MM.1S (cell line): ENCODE measurements at regions not wholly inside any gene's neighbourhood (a gene's known extent, or its start where the extent isn't known, plus 50 kb on each side); places are given as distances from the start of the nearest gene placed in this dataset.
A peak's percentile ranks its signal among the peaks of the same experiment; 100 is the strongest.

ENCODE experiments used
- DNase-seq: peaks from one replicate; pipeline ENCODE4 v3.0.0-alpha.2; 2015
- H2AFZ ChIP-seq: fragments of 300-600 bp; sonication (generic); 2 replicates; pipeline ENCODE4 v1.6.0; 2016; ENCODE audit warnings: antibody characterized with exemption, low read length
- H3F3A ChIP-seq: fragments of 300-600 bp; sonication (generic); 2 replicates; pipeline ENCODE4 v1.6.1; 2016; ENCODE audit warnings: mild to moderate bottlenecking, antibody characterized with exemption, low read length, moderate library complexity, mixed read lengths; ENCODE audit not compliant: insufficient read depth
- H3K27ac ChIP-seq: fragments of 300-600 bp; sonication (generic); 2 replicates; pipeline ENCODE4 v1.5.1; 2016; ENCODE audit warnings: mild to moderate bottlenecking, low read length
- H3K27me3 ChIP-seq: fragments of 300-600 bp; sonication (generic); replicated peaks from 2 replicates; pipeline ENCODE4 v1.6.0; 2016; ENCODE audit warnings: low read length; ENCODE audit not compliant: insufficient read depth
- H3K36me3 ChIP-seq: fragments of 300-600 bp; sonication (generic); replicated peaks from 2 replicates; pipeline ENCODE4 v1.6.1; 2016; ENCODE audit warnings: mild to moderate bottlenecking, low read length, mixed read lengths; ENCODE audit not compliant: insufficient read depth
- H3K4me1 ChIP-seq: fragments of 300-600 bp; sonication (generic); 2 replicates; pipeline ENCODE4 v1.6.1; 2016; ENCODE audit warnings: low read length, mixed read lengths
- H3K4me2 ChIP-seq: fragments of 300-600 bp; sonication (generic); 2 replicates; pipeline ENCODE4 v1.6.0; 2016; ENCODE audit warnings: low read depth, low read length
- H3K4me3 ChIP-seq: fragments of 300-600 bp; sonication (generic); 2 replicates; pipeline ENCODE4 v1.5.1; 2016; ENCODE audit warnings: low read length, mixed read lengths
- H3K79me2 ChIP-seq: fragments of 300-600 bp; sonication (generic); 2 replicates; pipeline ENCODE4 v1.6.1; 2016; ENCODE audit warnings: mixed run types, low read length, mixed read lengths
- H3K9ac ChIP-seq: fragments of 300-600 bp; sonication (generic); 2 replicates; pipeline ENCODE4 v1.6.1; 2016; ENCODE audit warnings: low read length, mixed read lengths
- H3K9me2 ChIP-seq: fragments of 300-600 bp; sonication (generic); replicated peaks from 2 replicates; pipeline ENCODE4 v1.6.1; 2016; ENCODE audit warnings: mild to moderate bottlenecking, low read length, mixed read lengths; ENCODE audit not compliant: insufficient read depth
- H3K9me3 ChIP-seq: fragments of 300-600 bp; sonication (generic); replicated peaks from 2 replicates; pipeline ENCODE4 v1.6.1; 2016; ENCODE audit warnings: mild to moderate bottlenecking, low read length, mixed read lengths; ENCODE audit not compliant: insufficient read depth
- H4K20me1 ChIP-seq: fragments of 300-600 bp; sonication (generic); 2 replicates; pipeline ENCODE4 v1.6.1; 2016; ENCODE audit warnings: mild to moderate bottlenecking, low read length, moderate library complexity, mixed read lengths; ENCODE audit not compliant: insufficient read depth
- EZH2 ChIP-seq: fragments of 300-600 bp; sonication (generic); optimal IDR thresholded peaks from 2 replicates; pipeline ENCODE3; 2017; ENCODE audit warnings: low read depth, mild to moderate bottlenecking, antibody characterized with exemption, low read length, mixed read lengths
- EZH2phosphoT487 ChIP-seq: fragments of 300-600 bp; sonication (generic); IDR thresholded peaks from 2 replicates; pipeline ENCODE4 v1.6.1; 2018; ENCODE audit warnings: antibody characterized with exemption, low read length
- TF ChIP-seq, protein P1 (sequence below): fragments of 300-600 bp; sonication (generic); IDR thresholded peaks from 2 replicates; pipeline ENCODE4 v1.5.1; 2016; ENCODE audit warnings: antibody characterized with exemption, low read length, mixed read lengths

DNA sequence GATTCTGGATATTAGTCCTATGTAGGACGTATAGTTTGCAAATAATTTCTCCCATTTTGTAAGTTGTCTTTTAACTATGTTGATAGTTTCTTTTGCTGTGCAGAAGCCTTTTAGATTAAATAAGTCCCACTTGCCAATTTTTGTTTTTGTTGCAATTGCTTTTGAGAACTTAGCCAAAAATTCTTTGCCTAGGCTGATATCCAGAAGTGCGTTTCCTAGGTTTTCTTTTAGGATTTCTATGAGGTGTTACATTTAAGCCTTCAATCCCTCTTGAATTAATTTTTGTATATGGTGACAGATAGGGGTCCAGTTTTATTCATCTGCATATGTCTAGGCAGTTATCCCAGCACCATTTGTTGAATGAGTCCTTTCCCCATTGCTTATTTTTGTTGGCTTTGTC, 264.4 kb upstream of the OR4E1 start:
- H2AFZ ChIP-seq = no peak overlapping the region
- no peak overlapping the region for H3K4me3 ChIP-seq
- TF ChIP-seq EZH2phosphoT487 (no peak), EZH2 (no peak)
- TF ChIP-seq, protein P1, sequence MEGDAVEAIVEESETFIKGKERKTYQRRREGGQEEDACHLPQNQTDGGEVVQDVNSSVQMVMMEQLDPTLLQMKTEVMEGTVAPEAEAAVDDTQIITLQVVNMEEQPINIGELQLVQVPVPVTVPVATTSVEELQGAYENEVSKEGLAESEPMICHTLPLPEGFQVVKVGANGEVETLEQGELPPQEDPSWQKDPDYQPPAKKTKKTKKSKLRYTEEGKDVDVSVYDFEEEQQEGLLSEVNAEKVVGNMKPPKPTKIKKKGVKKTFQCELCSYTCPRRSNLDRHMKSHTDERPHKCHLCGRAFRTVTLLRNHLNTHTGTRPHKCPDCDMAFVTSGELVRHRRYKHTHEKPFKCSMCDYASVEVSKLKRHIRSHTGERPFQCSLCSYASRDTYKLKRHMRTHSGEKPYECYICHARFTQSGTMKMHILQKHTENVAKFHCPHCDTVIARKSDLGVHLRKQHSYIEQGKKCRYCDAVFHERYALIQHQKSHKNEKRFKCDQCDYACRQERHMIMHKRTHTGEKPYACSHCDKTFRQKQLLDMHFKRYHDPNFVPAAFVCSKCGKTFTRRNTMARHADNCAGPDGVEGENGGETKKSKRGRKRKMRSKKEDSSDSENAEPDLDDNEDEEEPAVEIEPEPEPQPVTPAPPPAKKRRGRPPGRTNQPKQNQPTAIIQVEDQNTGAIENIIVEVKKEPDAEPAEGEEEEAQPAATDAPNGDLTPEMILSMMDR = no peak
- no peaks in the 10 kb centered on the region for H3K9me3 ChIP-seq
- no peak overlapping the region for H3K9ac ChIP-seq
- no peaks in the 10 kb centered on the region for H3K36me3 ChIP-seq
- DNase-seq = no peak
- no peak overlapping the region for H3K4me2 ChIP-seq
- H3K79me2 ChIP-seq = no peaks in the 10 kb centered on the region
- H3K27ac ChIP-seq = no peak overlapping the region
- H3K9me2 ChIP-seq = no peaks in the 10 kb centered on the region
- H3F3A ChIP-seq = no peaks in the 10 kb centered on the region
- no peaks in the 10 kb centered on the region for H3K4me1 ChIP-seq
- H4K20me1 ChIP-seq = no peaks in the 10 kb centered on the region
- no peaks in the 10 kb centered on the region for H3K27me3 ChIP-seq

DNA sequence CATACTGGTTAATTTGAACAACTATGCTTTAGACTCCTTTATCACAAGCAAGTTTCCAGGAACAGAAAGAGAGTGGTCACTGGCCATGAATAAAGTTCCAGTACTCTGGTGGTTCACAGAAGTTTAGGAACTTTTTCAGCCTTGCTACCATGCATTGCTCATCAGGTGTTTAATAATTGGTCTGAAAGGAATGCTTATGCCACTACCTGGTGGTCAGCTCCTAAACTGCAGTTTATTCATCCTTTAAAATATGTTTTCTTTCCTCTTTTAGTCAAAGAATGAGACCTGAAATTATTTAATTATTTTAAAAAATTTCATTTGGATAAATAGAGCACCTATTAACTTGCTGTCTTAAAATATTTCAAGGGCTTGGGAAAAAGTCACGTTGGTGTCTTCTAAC, 260.1 kb upstream of the OR4E1 start:
- no peaks in the 10 kb centered on the region for H3K9me3 ChIP-seq
- H3K36me3 ChIP-seq = no peaks in the 10 kb centered on the region
- H3K27me3 ChIP-seq = no peaks in the 10 kb centered on the region
- H3K4me2 ChIP-seq = no peak overlapping the region
- no peak overlapping the region for H2AFZ ChIP-seq
- no peaks in the 10 kb centered on the region for H3K4me1 ChIP-seq
- H3K4me3 ChIP-seq = no peak overlapping the region
- no peak overlapping the region for H3K9ac ChIP-seq
- DNase-seq = no peak
- no peaks in the 10 kb centered on the region for H4K20me1 ChIP-seq
- no peak overlapping the region for H3K27ac ChIP-seq
- no peaks in the 10 kb centered on the region for H3K9me2 ChIP-seq
- H3F3A ChIP-seq = no peaks in the 10 kb centered on the region
- no peaks in the 10 kb centered on the region for H3K79me2 ChIP-seq
- TF ChIP-seq, protein P1 = peak; percentile 26
- no peak for TF ChIP-seq EZH2

DNA sequence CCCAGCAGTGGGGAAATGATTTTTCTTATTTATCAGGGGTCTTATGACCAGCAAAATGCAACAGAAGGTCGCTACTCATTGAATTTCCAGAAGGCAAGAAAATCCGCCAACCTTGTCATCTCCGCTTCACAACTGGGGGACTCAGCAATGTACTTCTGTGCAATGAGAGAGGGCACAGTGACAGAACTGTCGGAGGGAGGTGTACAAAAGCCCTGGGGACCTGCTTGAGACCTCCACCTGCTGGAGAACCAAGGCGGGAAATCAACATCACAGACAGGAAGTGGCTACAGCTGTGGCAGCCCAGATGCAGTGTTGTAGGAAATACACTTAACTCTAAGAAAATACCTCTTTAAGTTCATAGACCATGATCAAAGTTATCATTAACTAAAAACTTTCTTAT, 250.9 kb upstream of the OR4E1 start:
- no peak overlapping the region for H3K9ac ChIP-seq
- no peaks in the 10 kb centered on the region for H3K79me2 ChIP-seq
- H3K9me2 ChIP-seq = no peaks in the 10 kb centered on the region
- no peak overlapping the region for H3K27ac ChIP-seq
- peaks cover 13% of the 10 kb centered on the region for H3K4me1 ChIP-seq
- no peaks in the 10 kb centered on the region for H3K9me3 ChIP-seq
- H4K20me1 ChIP-seq = no peaks in the 10 kb centered on the region
- TF ChIP-seq, protein P1 = no peak; the same call in 1 of the 2 replicates
- TF ChIP-seq EZH2phosphoT487 (no peak), EZH2 (no peak)
- H3F3A ChIP-seq = peaks cover 7% of the 10 kb centered on the region; the same call in 1 of the 2 replicates
- H3K36me3 ChIP-seq = no peaks in the 10 kb centered on the region
- DNase-seq = peak; percentile 46
- no peak overlapping the region for H3K4me3 ChIP-seq
- no peaks in the 10 kb centered on the region for H3K27me3 ChIP-seq
- no peak overlapping the region for H2AFZ ChIP-seq
- H3K4me2 ChIP-seq = no peak overlapping the region
